GM06990 (cell line): ENCODE measurements at regions not wholly inside any gene's neighbourhood (a gene's known extent, or its start where the extent isn't known, plus 50 kb on each side); places are given as distances from the start of the nearest gene placed in this dataset.

ENCODE experiments used
- DNase-seq: peaks from one replicate; pipeline ENCODE4 v3.0.0-alpha.2; 2011; ENCODE audit not compliant: insufficient read length; ENCODE audit errors: extremely low read depth
- H3K27me3 ChIP-seq: replicated peaks from 2 replicates; pipeline ENCODE4 v1.6.0; 2011; ENCODE audit warnings: low read length; ENCODE audit not compliant: control insufficient read depth, insufficient read depth
- H3K36me3 ChIP-seq: 2 replicates; pipeline ENCODE4 v1.5.1; 2011; ENCODE audit warnings: low read length; ENCODE audit not compliant: control insufficient read depth, insufficient read depth
- H3K4me3 ChIP-seq: replicated peaks from 2 replicates; pipeline ENCODE4 v1.5.1; 2011; ENCODE audit warnings: low read depth, mild to moderate bottlenecking, control low read depth, low read length
- CTCF ChIP-seq: IDR thresholded peaks from 2 replicates; pipeline ENCODE4 v1.5.1; 2011; ENCODE audit warnings: low read length, control low read depth, mild to moderate bottlenecking, inconsistent platforms; ENCODE audit not compliant: insufficient read depth, poor library complexity, severe bottlenecking

GRCh38 chr2:217573571-217573970 lies 429.2 kb downstream of the TNS1 start:
- Histone ChIP-seq H3K4me3 (no peak overlapping the region), H3K27me3 (no peaks in the 10 kb centered on the region), H3K36me3 (no peaks in the 10 kb centered on the region)
- TF ChIP-seq CTCF: no peak
- DNase-seq: no peak

GRCh38 chr2:217570394-217570793 lies 432.4 kb downstream of the TNS1 start:
- no peaks in the 10 kb centered on the region; the same call in 1 of the 2 replicates for H3K36me3 ChIP-seq
- no peaks in the 10 kb centered on the region for H3K27me3 ChIP-seq
- no peak overlapping the region for H3K4me3 ChIP-seq
- DNase-seq: no peak
- no peak for TF ChIP-seq CTCF

GRCh38 chr2:217568289-217568971 lies 434.4 kb downstream of the TNS1 start:
- no peak for TF ChIP-seq CTCF
- Histone ChIP-seq H3K36me3 (no peaks in the 10 kb centered on the region; the same call in 1 of the 2 replicates), H3K27me3 (no peaks in the 10 kb centered on the region), H3K4me3 (no peak overlapping the region)
- no peak for DNase-seq

GRCh38 chr2:217563565-217563964 lies 439.2 kb downstream of the TNS1 start:
- no peaks in the 10 kb centered on the region; the same call in 1 of the 2 replicates for H3K36me3 ChIP-seq
- no peak for TF ChIP-seq CTCF
- H3K27me3 ChIP-seq: no peaks in the 10 kb centered on the region

GRCh38 chr2:217562871-217563480 lies 439.8 kb downstream of the TNS1 start:
- DNase-seq: no peak
- H3K36me3 ChIP-seq: no peaks in the 10 kb centered on the region
- peaks cover 1% of the 10 kb centered on the region for H3K27me3 ChIP-seq
- no peak for TF ChIP-seq CTCF
- H3K4me3 ChIP-seq: no peak overlapping the region

More at GRCh38 chr2:217563565-217563964, 439.2 kb downstream of the TNS1 start:
- DNase-seq: no peak
- no peak overlapping the region for H3K4me3 ChIP-seq
